HG02981 (cell line): ENCODE measurements at regions not wholly inside any gene's neighbourhood (a gene's known extent, or its start where the extent isn't known, plus 50 kb on each side); places are given as distances from the start of the nearest gene placed in this dataset.

Experiments used
- ATAC-seq: cut with Tn5 transposase; IDR thresholded peaks from one replicate; pipeline ENCODE4 v1.9.1; 2021; ENCODE audit warnings: mild to moderate bottlenecking, moderate library complexity; ENCODE audit not compliant: unreplicated experiment

- ATAC-seq = no peak
Observed at GRCh38 chr2:104788742-104789455, 65.0 kb upstream of the POU3F3 start.

GRCh38 chr2:104790100-104790811, 63.7 kb upstream of the POU3F3 start:
- ATAC-seq = no peak

- no peak for ATAC-seq
Observed at GRCh38 chr2:104790901-104791495, 62.9 kb upstream of the POU3F3 start.

GRCh38 chr2:104793966-104794365, 59.9 kb upstream of the POU3F3 start:
- no peak for ATAC-seq

- ATAC-seq = no peak
Observed at GRCh38 chr2:104794441-104794840, 59.5 kb upstream of the POU3F3 start.
